ENCODE measurements at regions not wholly inside any gene's neighbourhood (a gene's known extent, or its start where the extent isn't known, plus 50 kb on each side); places are given as distances from the start of the nearest gene placed in this dataset.

GRCh38 chr11:134667505-134667904 is 255.5 kb upstream of the B3GAT1 start:
- WGBS (ENCODE audit: insufficient coverage, low coverage, low lambda C conversion rate, missing lambda C conversion rate) = 85% methylated on average over 5 of the region's 9 CpGs
- DNase-seq = no peak
- TF ChIP-seq, protein P1, sequence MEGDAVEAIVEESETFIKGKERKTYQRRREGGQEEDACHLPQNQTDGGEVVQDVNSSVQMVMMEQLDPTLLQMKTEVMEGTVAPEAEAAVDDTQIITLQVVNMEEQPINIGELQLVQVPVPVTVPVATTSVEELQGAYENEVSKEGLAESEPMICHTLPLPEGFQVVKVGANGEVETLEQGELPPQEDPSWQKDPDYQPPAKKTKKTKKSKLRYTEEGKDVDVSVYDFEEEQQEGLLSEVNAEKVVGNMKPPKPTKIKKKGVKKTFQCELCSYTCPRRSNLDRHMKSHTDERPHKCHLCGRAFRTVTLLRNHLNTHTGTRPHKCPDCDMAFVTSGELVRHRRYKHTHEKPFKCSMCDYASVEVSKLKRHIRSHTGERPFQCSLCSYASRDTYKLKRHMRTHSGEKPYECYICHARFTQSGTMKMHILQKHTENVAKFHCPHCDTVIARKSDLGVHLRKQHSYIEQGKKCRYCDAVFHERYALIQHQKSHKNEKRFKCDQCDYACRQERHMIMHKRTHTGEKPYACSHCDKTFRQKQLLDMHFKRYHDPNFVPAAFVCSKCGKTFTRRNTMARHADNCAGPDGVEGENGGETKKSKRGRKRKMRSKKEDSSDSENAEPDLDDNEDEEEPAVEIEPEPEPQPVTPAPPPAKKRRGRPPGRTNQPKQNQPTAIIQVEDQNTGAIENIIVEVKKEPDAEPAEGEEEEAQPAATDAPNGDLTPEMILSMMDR (IDR thresholded peaks at IDR 0.05) = no peak
- TF ChIP-seq POLR2A (IDR thresholded peaks at IDR 0.05) = no peak

GRCh38 chr11:134667175-134667500 is 255.1 kb upstream of the B3GAT1 start:
- ATAC-seq = no peak
- no CpG with 5 or more reads among the region's 4 CpGs for WGBS (ENCODE audit: insufficient coverage, low coverage, low lambda C conversion rate, missing lambda C conversion rate)
- Histone ChIP-seq H3K27me3 (no peaks in the 10 kb centered on the region), H3K4me3 (no peak overlapping the region), H3K36me3 (no peaks in the 10 kb centered on the region), H3K9me3 (no peaks in the 10 kb centered on the region), H3K4me1 (no peaks in the 10 kb centered on the region), H3K27ac (no peak overlapping the region)
- DNase-seq = no peak
- TF ChIP-seq POLR2A (IDR thresholded peaks at IDR 0.05) = no peak
- TF ChIP-seq, protein P1 (IDR thresholded peaks at IDR 0.05) = no peak
- intact Hi-C loops (cut with DNase I) = no loop called here

More at GRCh38 chr11:134667505-134667904, 255.5 kb upstream of the B3GAT1 start:
- H3K4me3 ChIP-seq = no peak overlapping the region
- H3K36me3 ChIP-seq = no peaks in the 10 kb centered on the region
- no peaks in the 10 kb centered on the region for H3K9me3 ChIP-seq
- H3K4me1 ChIP-seq = no peaks in the 10 kb centered on the region
- H3K27me3 ChIP-seq = no peaks in the 10 kb centered on the region
- H3K27ac ChIP-seq = no peak overlapping the region
- intact Hi-C loops (cut with DNase I) = no loop called here
- no peak for ATAC-seq

- Histone ChIP-seq H3K4me1 (no peaks in the 10 kb centered on the region), H3K36me3 (no peaks in the 10 kb centered on the region), H3K27ac (no peak overlapping the region), H3K27me3 (no peaks in the 10 kb centered on the region), H3K9me3 (no peaks in the 10 kb centered on the region), H3K4me3 (no peak overlapping the region)
- DNase-seq (no peak), ATAC-seq (no peak)
- no peak for TF ChIP-seq POLR2A (IDR thresholded peaks at IDR 0.05)
- TF ChIP-seq, protein P1 (IDR thresholded peaks at IDR 0.05) = no peak
- intact Hi-C loops (cut with DNase I) = no loop called here
- 84% methylated on average over 8 of the region's 13 CpGs for WGBS (ENCODE audit: insufficient coverage, low coverage, low lambda C conversion rate, missing lambda C conversion rate)
Measured at GRCh38 chr11:134666273-134667174, 254.5 kb upstream of the B3GAT1 start.

- intact Hi-C loops (cut with DNase I) = no loop called here
- H3K4me1 ChIP-seq = no peaks in the 10 kb centered on the region
- H3K9me3 ChIP-seq = no peaks in the 10 kb centered on the region
- H3K27me3 ChIP-seq = no peaks in the 10 kb centered on the region
- H3K27ac ChIP-seq = no peak overlapping the region
- TF ChIP-seq, protein P1 (IDR thresholded peaks at IDR 0.05) = no peak
- TF ChIP-seq POLR2A (IDR thresholded peaks at IDR 0.05) = no peak
- DNase-seq (no peak), ATAC-seq (no peak)
- H3K36me3 ChIP-seq = no peaks in the 10 kb centered on the region
- H3K4me3 ChIP-seq = no peak overlapping the region
- WGBS (ENCODE audit: insufficient coverage, low coverage, low lambda C conversion rate, missing lambda C conversion rate) = 76% methylated on average over 16 of the region's 19 CpGs
Measured at GRCh38 chr11:134665571-134666270, 253.7 kb upstream of the B3GAT1 start.

Data from right lobe of liver (tissue), 6 donors.